NCI-H524 treated with DMSO at 0.1 percent for 48 hours (cell line): ENCODE measurements at regions not wholly inside any gene's neighbourhood (a gene's known extent, or its start where the extent isn't known, plus 50 kb on each side); places are given as distances from the start of the nearest gene placed in this dataset.
A peak's percentile ranks its signal among the peaks of the same experiment; 100 is the strongest.

ENCODE experiments used
- DNase-seq: peaks from one replicate; lab custom pipeline; 2025; lab: John Stamatoyannopoulos, UW

GRCh38 chr17:73754886-73755400 lies 110.7 kb upstream of the SDK2 start:
- no peak for DNase-seq

GRCh38 chr17:73757420-73757819 lies 113.2 kb upstream of the SDK2 start:
- DNase-seq = peak; percentile 97

GRCh38 chr17:73758245-73758644 lies 114.0 kb upstream of the SDK2 start:
- no peak for DNase-seq

GRCh38 chr17:73759324-73759723 lies 115.1 kb upstream of the SDK2 start:
- no peak for DNase-seq

- DNase-seq = peak; percentile 89
Observed at GRCh38 chr17:73759734-73760438, 115.6 kb upstream of the SDK2 start.

GRCh38 chr17:73760439-73760758 lies 116.2 kb upstream of the SDK2 start:
- DNase-seq = no peak

- DNase-seq = no peak
Observed at GRCh38 chr17:73765824-73766563, 121.7 kb upstream of the SDK2 start.

- no peak for DNase-seq
Observed at GRCh38 chr17:73767696-73768095, 123.5 kb upstream of the SDK2 start.

GRCh38 chr17:73768691-73769090 lies 124.4 kb upstream of the SDK2 start:
- no peak for DNase-seq

GRCh38 chr17:73769479-73769878 lies 125.2 kb upstream of the SDK2 start:
- DNase-seq = no peak

GRCh38 chr17:73770115-73770848 lies 126.0 kb upstream of the SDK2 start:
- DNase-seq = peak; percentile 74

- no peak for DNase-seq
Observed at GRCh38 chr17:73770849-73771229, 126.6 kb upstream of the SDK2 start.

- DNase-seq = no peak
Observed at GRCh38 chr17:73772107-73772705, 128.0 kb upstream of the SDK2 start.

GRCh38 chr17:73773702-73774101 lies 129.5 kb upstream of the SDK2 start:
- no peak for DNase-seq

GRCh38 chr17:73774852-73775251 lies 130.6 kb upstream of the SDK2 start:
- no peak for DNase-seq

GRCh38 chr17:73776351-73777130 lies 132.3 kb upstream of the SDK2 start:
- DNase-seq = no peak

GRCh38 chr17:73777131-73777449 lies 132.8 kb upstream of the SDK2 start:
- no peak for DNase-seq

- DNase-seq = no peak
Observed at GRCh38 chr17:73782231-73782630, 138.0 kb upstream of the SDK2 start.

GRCh38 chr17:73782641-73783381 lies 138.6 kb upstream of the SDK2 start:
- no peak for DNase-seq

GRCh38 chr17:73783382-73783766 lies 139.1 kb upstream of the SDK2 start:
- no peak for DNase-seq

- DNase-seq = no peak
Observed at GRCh38 chr17:73783945-73784603, 139.8 kb upstream of the SDK2 start.
